ENCODE measurements at regions not wholly inside any gene's neighbourhood (a gene's known extent, or its start where the extent isn't known, plus 50 kb on each side); places are given as distances from the start of the nearest gene placed in this dataset.

- H3K9ac ChIP-seq (ENCODE audit: low read length), result no peak overlapping the region
- H3K27ac ChIP-seq (ENCODE audit: low read depth, low read length, poor library complexity, severe bottlenecking), result no peak overlapping the region
- no peaks in the 10 kb centered on the region for H3K36me3 ChIP-seq (ENCODE audit: insufficient read depth, low read length)
- H3K9me2 ChIP-seq (ENCODE audit: low read depth, low read length), result no peaks in the 10 kb centered on the region
- no peaks in the 10 kb centered on the region for H4K20me1 ChIP-seq (ENCODE audit: insufficient read depth, low read length)
- no peaks in the 10 kb centered on the region for H3K27me3 ChIP-seq (ENCODE audit: insufficient read depth, low read length)
- no peaks in the 10 kb centered on the region for H3K4me1 ChIP-seq (ENCODE audit: insufficient read depth, low read length, severe bottlenecking)
- H3K4me2 ChIP-seq (ENCODE audit: low read length), result no peak overlapping the region
- no peak overlapping the region for H2AFZ ChIP-seq (ENCODE audit: low read length)
- no peak for TF ChIP-seq CTCF (IDR thresholded peaks at IDR 0.05; ENCODE audit: low read length)
- TF ChIP-seq EZH2 (IDR thresholded peaks at IDR 0.05; ENCODE audit: borderline replicate concordance, low read length), result no peak
- no peaks in the 10 kb centered on the region for H3K9me3 ChIP-seq (ENCODE audit: low read length)
- H3K79me2 ChIP-seq (ENCODE audit: insufficient read depth, low read length), result no peaks in the 10 kb centered on the region
- H3K4me3 ChIP-seq (ENCODE audit: low read depth, low read length, poor library complexity, severe bottlenecking), result no peak overlapping the region
- H3F3A ChIP-seq (ENCODE audit: insufficient read depth, low read length), result no peaks in the 10 kb centered on the region
Observed at GRCh38 chr16:48047720-48048119, 108.1 kb downstream of the ABCC12 start.

- Histone ChIP-seq H3K79me2 (ENCODE audit: insufficient read depth, low read length) (no peaks in the 10 kb centered on the region), H3K4me2 (ENCODE audit: low read length) (no peak overlapping the region), H3K9ac (ENCODE audit: low read length) (no peak overlapping the region), H3K36me3 (ENCODE audit: insufficient read depth, low read length) (no peaks in the 10 kb centered on the region), H2AFZ (ENCODE audit: low read length) (no peak overlapping the region), H4K20me1 (ENCODE audit: insufficient read depth, low read length) (no peaks in the 10 kb centered on the region), H3K27ac (ENCODE audit: low read depth, low read length, poor library complexity, severe bottlenecking) (no peak overlapping the region), H3F3A (ENCODE audit: insufficient read depth, low read length) (no peaks in the 10 kb centered on the region), H3K9me3 (ENCODE audit: low read length) (no peaks in the 10 kb centered on the region), H3K9me2 (ENCODE audit: low read depth, low read length) (no peaks in the 10 kb centered on the region), H3K4me1 (ENCODE audit: insufficient read depth, low read length, severe bottlenecking) (no peaks in the 10 kb centered on the region), H3K4me3 (ENCODE audit: low read depth, low read length, poor library complexity, severe bottlenecking) (no peak overlapping the region), H3K27me3 (ENCODE audit: insufficient read depth, low read length) (no peaks in the 10 kb centered on the region)
- no peak for TF ChIP-seq EZH2 (IDR thresholded peaks at IDR 0.05; ENCODE audit: borderline replicate concordance, low read length)
Observed at GRCh38 chr16:48047241-48047640, 108.6 kb downstream of the ABCC12 start.

- H3K4me2 ChIP-seq (ENCODE audit: low read length), result no peak overlapping the region
- H3K9me2 ChIP-seq (ENCODE audit: low read depth, low read length), result no peaks in the 10 kb centered on the region
- H3K4me1 ChIP-seq (ENCODE audit: insufficient read depth, low read length, severe bottlenecking), result no peaks in the 10 kb centered on the region
- H3K27ac ChIP-seq (ENCODE audit: low read depth, low read length, poor library complexity, severe bottlenecking), result no peak overlapping the region
- no peaks in the 10 kb centered on the region for H3K79me2 ChIP-seq (ENCODE audit: insufficient read depth, low read length)
- no peaks in the 10 kb centered on the region for H4K20me1 ChIP-seq (ENCODE audit: insufficient read depth, low read length)
- no peaks in the 10 kb centered on the region for H3K9me3 ChIP-seq (ENCODE audit: low read length)
- TF ChIP-seq CTCF (IDR thresholded peaks at IDR 0.05; ENCODE audit: low read length) (no peak), EZH2 (IDR thresholded peaks at IDR 0.05; ENCODE audit: borderline replicate concordance, low read length) (no peak)
- no peaks in the 10 kb centered on the region for H3K27me3 ChIP-seq (ENCODE audit: insufficient read depth, low read length)
- no peak overlapping the region for H3K4me3 ChIP-seq (ENCODE audit: low read depth, low read length, poor library complexity, severe bottlenecking)
- H3F3A ChIP-seq (ENCODE audit: insufficient read depth, low read length), result no peaks in the 10 kb centered on the region
- no peak overlapping the region for H3K9ac ChIP-seq (ENCODE audit: low read length)
- H3K36me3 ChIP-seq (ENCODE audit: insufficient read depth, low read length), result no peaks in the 10 kb centered on the region
- H2AFZ ChIP-seq (ENCODE audit: low read length), result no peak overlapping the region
Observed at GRCh38 chr16:48044117-48044516, 111.7 kb downstream of the ABCC12 start.

GRCh38 chr16:48041981-48042421 is 113.8 kb downstream of the ABCC12 start:
- H3K27me3 ChIP-seq (ENCODE audit: insufficient read depth, low read length), result no peaks in the 10 kb centered on the region
- no peaks in the 10 kb centered on the region for H3K9me3 ChIP-seq (ENCODE audit: low read length)
- H3K4me2 ChIP-seq (ENCODE audit: low read length), result no peak overlapping the region
- H2AFZ ChIP-seq (ENCODE audit: low read length), result no peak overlapping the region
- H3K4me3 ChIP-seq (ENCODE audit: low read depth, low read length, poor library complexity, severe bottlenecking), result no peak overlapping the region
- H4K20me1 ChIP-seq (ENCODE audit: insufficient read depth, low read length), result no peaks in the 10 kb centered on the region
- no peak overlapping the region for H3K9ac ChIP-seq (ENCODE audit: low read length)
- no peaks in the 10 kb centered on the region for H3K9me2 ChIP-seq (ENCODE audit: low read depth, low read length)
- no peaks in the 10 kb centered on the region for H3K4me1 ChIP-seq (ENCODE audit: insufficient read depth, low read length, severe bottlenecking)
- TF ChIP-seq CTCF (IDR thresholded peaks at IDR 0.05; ENCODE audit: low read length) (peak; percentile 13; the same call in 1 of the 2 replicates), EZH2 (IDR thresholded peaks at IDR 0.05; ENCODE audit: borderline replicate concordance, low read length) (no peak)
- H3K27ac ChIP-seq (ENCODE audit: low read depth, low read length, poor library complexity, severe bottlenecking), result no peak overlapping the region
- H3K79me2 ChIP-seq (ENCODE audit: insufficient read depth, low read length), result no peaks in the 10 kb centered on the region
- H3K36me3 ChIP-seq (ENCODE audit: insufficient read depth, low read length), result no peaks in the 10 kb centered on the region
- no peaks in the 10 kb centered on the region for H3F3A ChIP-seq (ENCODE audit: insufficient read depth, low read length)

Data from OCI-LY1 (cell line).